HG03378 (cell line): ENCODE measurements at regions not wholly inside any gene's neighbourhood (a gene's known extent, or its start where the extent isn't known, plus 50 kb on each side); places are given as distances from the start of the nearest gene placed in this dataset.
"Not testable (repeated sequence)": the region's sequence is repeated elsewhere in the genome, so short reads cannot be mapped to it uniquely, and the experiment has no call there.

ENCODE experiments used
- ATAC-seq: cut with Tn5 transposase; IDR thresholded peaks from one replicate; pipeline ENCODE4 v1.9.1; 2021; ENCODE audit warnings: mild to moderate bottlenecking, moderate library complexity; ENCODE audit not compliant: unreplicated experiment

GRCh38 chr2:126276268-126276667 lies 379.7 kb upstream of the GYPC start:
- ATAC-seq, result not testable (repeated sequence)

DNA sequence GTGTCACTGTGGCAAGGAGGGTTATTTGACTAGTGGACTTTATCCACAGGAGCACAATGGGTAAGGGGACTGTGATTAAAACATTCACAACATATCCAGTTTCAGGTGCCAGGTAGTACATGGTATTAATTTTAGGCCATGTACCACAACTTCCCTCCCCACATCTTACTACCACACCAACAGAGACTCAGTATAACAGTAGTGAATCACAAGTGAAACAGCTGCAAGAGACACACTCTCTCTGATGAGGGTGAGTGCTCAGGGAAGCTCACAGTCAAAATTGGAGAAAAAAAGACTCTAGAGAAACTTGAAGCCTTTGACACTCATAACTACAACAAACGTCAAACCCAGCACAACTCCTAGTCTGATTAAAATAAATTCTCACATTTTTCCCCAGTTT lies 367.6 kb upstream of the GYPC start:
- no peak for ATAC-seq

DNA sequence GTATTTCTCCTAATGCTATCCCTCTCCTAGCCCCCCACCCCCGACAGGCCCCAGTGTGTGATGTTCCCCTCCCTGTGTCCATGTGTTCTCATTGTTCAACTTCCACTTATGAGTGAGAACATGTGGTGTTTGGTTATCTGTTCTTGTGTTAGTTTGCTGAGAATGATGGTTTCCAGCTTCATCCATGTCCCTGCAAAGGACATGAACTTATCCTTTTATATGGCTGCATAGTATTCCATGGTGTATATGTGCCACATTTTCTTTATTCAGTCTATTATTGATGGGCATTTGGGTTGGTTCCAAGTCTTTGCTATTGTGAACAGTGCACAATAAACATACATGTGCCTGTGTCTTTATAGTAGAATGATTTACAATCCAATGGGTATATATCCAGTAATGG lies 362.0 kb upstream of the GYPC start:
- not testable (repeated sequence) for ATAC-seq

- ATAC-seq, result no peak
Measured at GRCh38 chr2:126299469-126299976, 356.4 kb upstream of the GYPC start.

DNA sequence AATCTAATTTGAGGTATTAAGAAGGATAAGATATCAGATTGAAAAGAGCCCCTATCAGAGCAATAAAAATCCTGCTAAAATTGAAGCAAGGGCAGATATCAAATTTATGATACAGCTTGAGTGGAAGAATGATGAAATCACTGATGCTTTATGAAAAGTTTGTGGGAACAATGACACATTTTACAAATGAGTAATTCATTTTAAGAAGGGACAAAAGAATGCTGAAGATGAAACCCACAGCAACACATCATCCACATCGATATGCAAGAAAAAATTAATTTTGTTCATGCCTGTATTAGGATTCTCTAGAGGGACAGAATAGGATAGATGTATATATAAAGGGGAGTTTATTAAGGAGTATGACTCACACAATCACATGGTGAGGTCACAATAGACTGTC lies 355.6 kb upstream of the GYPC start:
- ATAC-seq, result no peak

DNA sequence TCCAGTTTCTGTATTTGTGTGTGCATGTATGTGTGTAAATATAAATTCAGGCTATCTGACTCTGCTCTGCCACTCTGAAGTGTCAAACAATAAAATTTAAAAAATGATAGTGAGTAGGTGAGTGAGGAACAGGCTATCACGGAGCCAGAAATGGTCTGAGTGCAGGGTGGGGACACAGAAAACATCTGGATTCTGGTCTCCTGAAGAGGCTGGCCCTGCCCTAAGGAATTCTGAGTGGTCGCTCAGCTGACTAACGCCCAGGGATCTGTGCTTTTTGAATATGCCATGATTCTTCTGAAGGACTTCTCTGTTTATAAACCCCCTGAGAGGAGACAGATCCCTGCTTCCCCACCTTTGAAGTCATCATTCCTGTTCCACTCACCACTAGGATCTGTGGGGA lies 353.9 kb upstream of the GYPC start:
- ATAC-seq, result no peak

DNA sequence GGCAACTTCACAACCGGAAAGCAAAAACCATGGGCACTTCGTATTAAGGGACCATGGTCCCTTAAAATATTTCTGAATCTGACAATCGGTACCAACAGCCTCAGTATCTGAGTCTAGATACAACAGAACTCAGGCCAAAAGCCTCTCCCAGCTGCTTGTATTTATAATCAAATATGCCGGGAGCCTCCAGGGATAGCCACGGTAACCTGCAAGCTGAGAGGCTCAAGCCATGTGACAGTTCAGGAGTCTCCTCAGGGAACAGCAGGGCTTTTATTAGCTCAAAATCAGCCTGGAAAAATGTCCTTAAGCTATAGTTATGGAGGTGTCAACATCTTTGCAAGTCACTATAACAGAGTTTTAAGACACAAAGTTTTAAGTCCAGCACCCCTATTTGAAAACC lies 352.8 kb upstream of the GYPC start:
- no peak for ATAC-seq

DNA sequence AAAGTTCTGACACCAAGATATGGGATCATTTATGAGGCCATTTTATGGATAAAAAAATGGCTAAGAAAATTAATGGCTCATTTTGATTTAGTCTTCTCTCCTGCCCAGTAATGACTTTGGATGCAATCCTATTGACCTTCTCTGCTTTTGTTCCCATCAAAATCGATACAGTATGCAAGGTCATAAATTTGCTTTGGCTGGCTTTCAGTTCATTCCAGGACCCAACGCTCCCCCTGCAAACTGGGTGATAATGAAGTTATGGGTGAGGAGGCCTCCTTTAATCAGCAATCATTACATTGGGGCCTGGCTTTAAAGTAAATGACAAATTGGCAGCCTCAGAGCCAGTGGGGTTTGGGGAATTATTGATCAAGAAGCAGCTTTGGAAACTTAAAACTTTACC lies 351.8 kb upstream of the GYPC start:
- ATAC-seq, result no peak

GRCh38 chr2:126306539-126306938 lies 349.4 kb upstream of the GYPC start:
- no peak for ATAC-seq

DNA sequence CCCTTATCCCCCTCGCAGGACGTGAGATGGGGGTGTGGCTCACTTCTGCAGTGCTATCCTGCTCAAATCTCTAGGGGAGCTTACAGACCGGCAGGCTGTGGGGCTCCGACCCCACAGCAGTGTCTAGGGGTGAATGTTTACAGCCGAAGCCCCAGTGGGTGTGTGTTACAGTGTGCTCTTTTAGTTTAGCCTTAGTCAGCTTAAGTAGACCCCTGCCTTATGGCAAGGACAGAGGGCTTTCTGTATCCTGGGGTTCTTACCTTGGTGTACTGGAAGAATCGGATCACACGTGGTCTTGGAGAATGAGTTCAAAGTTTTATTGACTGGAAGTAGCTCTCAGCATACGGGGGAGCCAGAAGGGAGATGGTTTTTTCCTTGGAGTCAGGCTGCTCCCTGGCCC lies 348.2 kb upstream of the GYPC start:
- no peak for ATAC-seq

- ATAC-seq, result no peak
Measured at GRCh38 chr2:126309185-126309584, 346.8 kb upstream of the GYPC start.

DNA sequence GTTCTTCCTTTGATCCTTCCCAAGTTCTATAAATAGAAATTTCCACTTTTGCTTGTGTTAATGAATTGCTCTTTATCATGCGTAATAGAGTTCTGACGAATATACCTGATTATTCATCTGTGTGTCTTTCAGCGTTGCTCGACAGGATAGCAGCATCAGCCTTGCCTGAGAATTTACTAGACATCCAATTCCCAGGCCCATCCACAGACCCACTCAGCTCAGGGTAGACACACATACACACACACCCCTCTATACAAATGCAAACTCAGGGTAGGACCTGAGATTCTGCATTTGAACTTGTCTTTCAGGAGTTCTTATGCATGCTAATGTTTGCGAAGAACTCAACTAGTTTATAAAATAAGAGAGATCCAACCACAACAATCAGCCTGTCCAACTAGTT lies 343.4 kb upstream of the GYPC start:
- ATAC-seq, result no peak

DNA sequence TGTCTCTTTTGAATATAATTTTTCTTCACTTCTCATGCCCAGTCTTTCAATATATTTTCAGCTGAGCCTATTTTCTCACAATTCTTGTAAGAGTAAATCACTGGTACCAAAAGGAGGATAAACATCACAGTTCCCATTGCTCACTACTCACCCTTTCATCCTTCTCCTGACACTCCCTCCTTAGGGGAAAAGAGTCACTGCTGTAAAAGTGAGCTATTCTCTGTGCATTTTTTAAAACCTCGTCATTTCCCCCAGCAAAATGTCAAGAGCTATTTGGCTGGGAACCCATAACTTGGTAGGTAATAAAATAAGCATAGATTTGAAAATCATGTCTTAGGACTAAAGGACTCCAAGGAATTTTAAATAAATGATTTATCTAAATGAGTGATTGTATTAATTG lies 340.1 kb upstream of the GYPC start:
- no peak for ATAC-seq

DNA sequence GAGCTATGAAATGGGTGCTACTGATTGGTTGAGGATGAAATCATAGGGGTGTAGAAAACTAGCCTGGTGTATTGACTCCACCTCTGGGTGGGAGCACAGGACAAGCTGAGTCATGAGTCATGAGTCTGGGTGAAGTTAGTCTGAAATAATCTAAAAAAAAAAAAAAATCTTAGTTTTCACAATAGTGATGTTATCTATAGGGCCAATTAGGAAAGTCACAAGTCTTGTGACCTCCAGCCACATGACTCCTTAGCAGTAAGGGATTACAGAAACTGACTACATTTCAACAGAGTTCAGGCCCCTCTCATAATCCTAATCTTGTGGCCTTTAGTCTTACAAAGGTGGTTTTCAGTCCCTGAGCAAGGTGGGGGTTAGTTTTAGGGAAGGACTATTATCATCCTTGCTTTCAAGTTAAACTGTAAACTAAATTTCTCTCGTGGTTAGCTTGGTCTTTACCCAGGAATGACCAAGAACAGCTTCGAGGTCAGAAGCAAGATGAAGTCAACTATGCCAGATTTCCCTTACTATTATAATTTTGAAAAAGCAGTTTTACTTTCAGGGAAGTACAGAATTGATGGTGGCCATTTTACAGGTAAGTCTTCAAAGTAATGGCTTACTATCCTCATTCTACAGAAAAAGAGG lies 338.0 kb upstream of the GYPC start:
- peak; percentile 46 for ATAC-seq

- ATAC-seq, result no peak
Measured at GRCh38 chr2:126322342-126322741, 333.6 kb upstream of the GYPC start.

- no peak for ATAC-seq
Measured at GRCh38 chr2:126325202-126325601, 330.8 kb upstream of the GYPC start.

DNA sequence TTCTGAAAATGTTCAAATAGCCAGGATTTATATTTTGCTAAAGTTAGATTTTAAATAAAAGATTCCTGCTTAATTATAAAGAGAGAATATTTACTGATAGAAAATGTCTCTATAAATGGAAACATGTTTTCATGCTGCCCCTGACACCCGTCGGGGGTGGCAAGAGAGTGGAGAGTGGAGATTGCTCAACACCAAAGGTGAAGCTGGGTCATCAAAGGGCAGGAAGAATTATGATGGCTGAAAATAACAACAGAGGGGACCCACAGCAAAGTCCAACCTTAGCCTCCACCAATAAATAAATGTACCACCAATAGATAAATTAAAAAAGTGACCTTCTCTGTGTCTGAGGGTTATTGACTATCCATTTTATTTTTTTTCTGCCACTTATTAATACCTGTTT lies 326.8 kb upstream of the GYPC start:
- ATAC-seq, result no peak

DNA sequence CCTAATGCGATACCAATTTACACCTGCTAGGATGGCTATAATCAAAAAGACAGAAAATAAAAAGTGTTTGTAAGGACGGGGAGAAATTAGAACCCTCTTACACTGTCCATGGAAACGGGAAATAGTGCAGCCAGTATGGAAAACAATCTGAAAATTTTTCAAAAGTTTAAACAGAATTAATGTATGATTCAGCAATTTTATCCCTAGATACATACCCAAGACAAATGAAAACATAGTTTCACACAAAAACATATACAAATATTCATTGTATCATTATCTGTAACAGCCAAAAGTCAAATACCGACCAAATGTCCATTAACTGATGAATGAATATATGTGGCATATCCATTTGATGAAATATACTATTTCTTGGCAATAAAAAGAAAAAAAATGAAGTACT lies 313.5 kb upstream of the GYPC start:
- ATAC-seq, result no peak

- ATAC-seq, result no peak
Measured at GRCh38 chr2:126343136-126343535, 312.8 kb upstream of the GYPC start.

DNA sequence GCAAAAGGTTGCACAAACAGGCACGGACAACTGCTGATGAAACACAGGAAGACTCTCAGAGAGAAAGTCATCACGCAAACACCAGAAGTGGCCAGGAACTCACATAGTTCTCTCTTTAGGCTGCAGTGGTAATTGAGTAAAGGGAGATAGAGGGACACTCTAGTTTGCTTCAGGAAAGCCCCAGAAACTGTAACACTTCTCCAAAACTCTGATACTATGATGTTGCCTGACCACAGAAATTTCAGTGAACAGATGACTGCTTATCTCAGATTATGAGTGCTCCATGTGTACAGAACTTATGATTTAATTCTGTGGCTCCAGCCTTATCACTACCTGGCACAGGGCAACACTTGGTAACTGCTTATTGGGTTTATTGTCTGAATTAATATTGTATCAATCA lies 311.5 kb upstream of the GYPC start:
- peak; percentile 71 for ATAC-seq

DNA sequence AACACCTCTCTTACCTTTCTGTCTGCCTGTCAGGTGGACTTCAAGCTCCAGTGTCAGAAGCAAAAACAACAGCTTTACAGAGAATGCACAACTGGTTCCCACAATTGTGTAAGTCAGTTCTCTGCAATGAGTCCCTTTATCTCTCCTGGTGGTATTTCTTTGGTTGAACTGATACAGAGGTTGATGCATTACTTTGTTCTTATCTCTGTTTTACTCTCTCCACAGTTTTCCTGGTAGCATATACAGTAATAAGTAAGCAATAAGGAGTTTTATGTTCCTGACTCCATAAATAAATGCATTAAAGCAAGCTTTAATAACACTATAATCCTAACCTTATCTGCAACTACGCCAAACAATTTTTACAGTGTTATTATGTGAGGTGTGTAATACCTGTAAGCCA lies 310.3 kb upstream of the GYPC start:
- ATAC-seq, result no peak

GRCh38 chr2:126356631-126357030 lies 299.3 kb upstream of the GYPC start:
- ATAC-seq, result no peak

DNA sequence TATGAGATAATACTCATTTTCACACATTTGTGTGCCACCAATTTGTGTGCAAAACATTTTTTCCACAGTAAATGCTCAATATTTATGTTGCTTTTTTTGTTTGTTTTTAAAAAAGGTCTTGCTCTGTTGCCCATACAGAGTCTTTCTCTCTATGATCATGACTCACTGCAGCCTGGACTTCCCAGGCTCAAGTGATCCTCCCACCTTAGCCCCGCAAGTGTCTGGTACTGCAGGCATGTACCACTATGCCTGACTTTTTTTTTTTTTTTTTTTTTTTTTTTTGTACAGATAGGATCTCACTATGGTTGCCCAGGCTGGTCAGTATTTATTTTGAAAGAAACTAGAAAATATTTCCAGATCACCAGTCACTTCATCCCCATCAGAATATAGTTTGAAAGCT lies 297.8 kb upstream of the GYPC start:
- no peak for ATAC-seq
